ENCODE measurements at regions not wholly inside any gene's neighbourhood (a gene's known extent, or its start where the extent isn't known, plus 50 kb on each side); places are given as distances from the start of the nearest gene placed in this dataset.

DNA sequence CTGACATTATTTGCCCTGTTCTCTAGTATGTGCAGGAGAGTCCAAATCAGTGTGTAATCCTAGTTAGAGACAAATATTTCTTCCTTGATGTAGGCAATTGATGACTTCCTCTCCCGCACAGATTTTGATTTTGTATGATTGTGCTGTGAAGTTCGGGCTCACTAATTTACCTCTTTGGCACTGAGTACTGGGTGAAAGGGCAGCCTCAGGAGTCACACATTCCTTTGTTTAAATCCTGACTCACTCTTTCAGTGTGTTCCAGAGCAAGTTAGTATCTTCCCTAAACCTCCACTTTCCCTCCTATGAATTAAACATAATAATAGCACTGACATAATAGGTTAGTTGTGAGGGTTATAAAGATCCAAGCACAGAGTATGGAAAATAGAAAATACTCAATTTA is 269.7 kb downstream of the ISL1 start:
- DNase-seq (ENCODE audit: low spot score) = no peak
- WGBS = 79% methylated on average over 2 of the region's 2 CpGs
- Histone ChIP-seq H3K4me1 (replicated peaks) (no peaks in the 10 kb centered on the region), H3K27me3 (replicated peaks; ENCODE audit: insufficient read depth) (no peaks in the 10 kb centered on the region), H3K4me3 (no peak overlapping the region), H3K9me3 (no peaks in the 10 kb centered on the region), H3K27ac (no peak overlapping the region), H3K36me3 (no peaks in the 10 kb centered on the region)
- TF ChIP-seq POLR2A (IDR thresholded peaks at IDR 0.05) (no peak), POLR2AphosphoS5 (IDR thresholded peaks at IDR 0.05) (no peak)
- TF ChIP-seq, protein P1, sequence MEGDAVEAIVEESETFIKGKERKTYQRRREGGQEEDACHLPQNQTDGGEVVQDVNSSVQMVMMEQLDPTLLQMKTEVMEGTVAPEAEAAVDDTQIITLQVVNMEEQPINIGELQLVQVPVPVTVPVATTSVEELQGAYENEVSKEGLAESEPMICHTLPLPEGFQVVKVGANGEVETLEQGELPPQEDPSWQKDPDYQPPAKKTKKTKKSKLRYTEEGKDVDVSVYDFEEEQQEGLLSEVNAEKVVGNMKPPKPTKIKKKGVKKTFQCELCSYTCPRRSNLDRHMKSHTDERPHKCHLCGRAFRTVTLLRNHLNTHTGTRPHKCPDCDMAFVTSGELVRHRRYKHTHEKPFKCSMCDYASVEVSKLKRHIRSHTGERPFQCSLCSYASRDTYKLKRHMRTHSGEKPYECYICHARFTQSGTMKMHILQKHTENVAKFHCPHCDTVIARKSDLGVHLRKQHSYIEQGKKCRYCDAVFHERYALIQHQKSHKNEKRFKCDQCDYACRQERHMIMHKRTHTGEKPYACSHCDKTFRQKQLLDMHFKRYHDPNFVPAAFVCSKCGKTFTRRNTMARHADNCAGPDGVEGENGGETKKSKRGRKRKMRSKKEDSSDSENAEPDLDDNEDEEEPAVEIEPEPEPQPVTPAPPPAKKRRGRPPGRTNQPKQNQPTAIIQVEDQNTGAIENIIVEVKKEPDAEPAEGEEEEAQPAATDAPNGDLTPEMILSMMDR (IDR thresholded peaks at IDR 0.05) = no peak
- intact Hi-C loops (cut with DNase I) = no loop called here

DNA sequence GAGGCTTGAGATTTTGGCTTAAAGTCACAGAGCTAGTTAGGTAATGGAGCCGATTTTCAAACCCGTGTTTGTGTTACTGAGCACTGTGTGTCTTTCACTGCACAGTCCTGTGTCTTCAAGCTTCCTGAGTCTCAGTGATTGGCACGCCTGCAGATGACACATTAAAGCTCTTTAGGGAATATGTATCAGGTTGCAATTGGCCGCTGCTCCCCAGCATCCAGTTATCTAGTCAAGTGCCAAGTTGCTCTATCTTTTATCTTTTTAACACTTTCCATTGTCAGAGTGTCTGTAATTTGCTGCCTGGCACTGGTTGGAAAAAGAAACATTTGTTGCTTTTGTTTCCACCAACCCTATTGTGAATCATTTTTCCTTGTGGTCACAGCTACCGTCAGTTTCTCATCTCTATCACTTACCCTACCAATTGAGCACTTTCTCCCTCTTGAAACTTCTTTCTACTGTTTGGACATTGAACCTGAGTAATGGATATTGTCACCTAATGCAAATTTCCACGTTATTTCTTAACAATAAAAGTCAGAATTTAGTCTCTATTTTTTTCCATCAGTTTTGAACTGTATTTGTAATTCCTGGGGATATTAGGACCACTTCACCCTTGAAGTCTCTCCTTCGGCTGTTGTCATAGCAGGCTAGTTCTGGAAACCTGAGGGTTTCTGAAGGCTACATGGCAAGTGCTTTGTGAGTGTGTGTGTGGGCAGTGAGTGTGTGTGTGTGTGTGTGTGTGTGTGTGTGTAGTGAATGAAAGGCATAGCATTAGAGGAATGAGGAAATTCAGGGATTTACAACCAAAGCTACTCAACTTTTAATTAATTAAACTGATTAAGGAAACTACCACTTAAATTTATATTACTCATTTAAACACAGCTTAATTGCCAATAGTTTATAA is 274.3 kb downstream of the ISL1 start:
- no peak for TF ChIP-seq POLR2AphosphoS5 (IDR thresholded peaks at IDR 0.05)
- Histone ChIP-seq H3K27ac (no peak overlapping the region), H3K9me3 (no peaks in the 10 kb centered on the region), H3K36me3 (no peaks in the 10 kb centered on the region), H3K27me3 (replicated peaks; ENCODE audit: insufficient read depth) (no peaks in the 10 kb centered on the region), H3K4me3 (no peak overlapping the region), H3K4me1 (replicated peaks) (no peaks in the 10 kb centered on the region)
- no peak for DNase-seq (ENCODE audit: low spot score)
- 34% methylated on average over 7 of the region's 7 CpGs for WGBS
- intact Hi-C loops (cut with DNase I) = no loop called here

DNA sequence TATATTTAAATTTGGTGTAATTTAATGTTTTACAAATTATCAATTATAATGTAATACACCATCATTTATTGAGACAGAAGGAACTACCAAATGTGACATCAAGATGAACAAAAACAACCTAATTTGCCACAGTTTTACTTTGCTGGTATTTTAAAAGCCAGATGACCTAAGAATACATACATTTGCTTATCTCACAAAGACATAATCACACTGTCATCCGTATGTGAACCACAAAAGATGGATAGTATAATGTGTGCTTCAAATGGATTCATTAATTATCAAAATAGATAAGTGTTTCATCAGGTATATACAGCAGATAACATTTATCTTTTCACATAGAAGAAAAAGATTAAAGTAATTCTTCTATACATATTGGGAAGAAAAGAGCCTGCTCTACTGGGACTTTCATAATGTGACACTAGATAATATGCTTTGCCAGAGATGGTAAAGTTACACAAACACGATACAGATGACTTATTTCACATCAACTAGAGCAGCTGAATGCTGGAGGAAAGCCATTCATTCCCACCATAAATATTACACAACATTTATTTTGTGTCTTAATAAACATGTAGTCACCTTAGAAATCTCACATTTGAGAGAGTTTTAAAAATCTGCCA is 278.5 kb downstream of the ISL1 start:
- no peaks in the 10 kb centered on the region for H3K4me1 ChIP-seq (replicated peaks)
- WGBS = 72% methylated on average over 2 of the region's 2 CpGs
- H3K27me3 ChIP-seq (replicated peaks; ENCODE audit: insufficient read depth) = no peaks in the 10 kb centered on the region
- H3K27ac ChIP-seq = no peak overlapping the region
- no peaks in the 10 kb centered on the region for H3K36me3 ChIP-seq
- TF ChIP-seq, protein P1 (IDR thresholded peaks at IDR 0.05) = no peak
- TF ChIP-seq POLR2AphosphoS5 (IDR thresholded peaks at IDR 0.05) (no peak), POLR2A (IDR thresholded peaks at IDR 0.05) (no peak)
- no peak for DNase-seq (ENCODE audit: low spot score)
- intact Hi-C loops (cut with DNase I) = no loop called here
- no peak overlapping the region for H3K4me3 ChIP-seq
- H3K9me3 ChIP-seq = no peaks in the 10 kb centered on the region

DNA sequence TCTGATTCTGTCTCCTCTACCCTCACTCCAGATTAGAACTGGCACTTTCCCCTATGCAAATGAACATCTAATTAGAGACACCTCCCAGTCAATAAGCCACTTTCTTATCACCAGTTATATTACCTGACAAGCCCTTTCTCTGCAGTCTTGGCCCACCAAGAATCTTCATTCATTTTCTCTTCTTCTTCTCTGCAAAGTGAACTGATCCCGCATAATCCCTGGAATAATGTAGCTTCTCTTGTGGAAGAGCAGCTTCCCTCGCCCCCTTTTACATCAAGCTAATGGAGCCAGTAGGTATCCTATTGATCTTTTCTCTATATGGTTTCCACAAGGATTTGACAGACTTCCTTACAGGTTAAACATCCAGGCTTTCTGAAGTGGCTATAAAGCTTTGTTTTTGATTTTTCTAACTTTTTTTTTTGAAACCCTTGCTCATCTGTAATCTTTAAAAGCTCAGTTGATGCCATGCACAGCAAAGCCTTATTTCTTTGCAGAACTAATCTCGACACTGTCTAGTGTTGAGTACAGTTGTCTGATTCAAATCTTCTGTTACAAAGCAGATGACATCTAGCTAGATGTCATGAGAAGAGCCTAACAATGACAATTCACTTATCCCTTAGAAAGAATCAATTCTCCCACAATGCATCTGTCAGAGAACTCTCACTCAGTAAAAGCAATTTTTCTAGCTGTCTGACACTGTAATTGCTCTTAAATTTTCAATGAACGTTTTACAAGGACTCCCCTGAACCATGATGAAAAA is 281.4 kb downstream of the ISL1 start:
- 70% methylated on average over 4 of the region's 4 CpGs for WGBS
- Histone ChIP-seq H3K36me3 (no peaks in the 10 kb centered on the region), H3K27me3 (replicated peaks; ENCODE audit: insufficient read depth) (no peaks in the 10 kb centered on the region), H3K4me3 (no peak overlapping the region), H3K4me1 (replicated peaks) (no peaks in the 10 kb centered on the region), H3K9me3 (no peaks in the 10 kb centered on the region), H3K27ac (no peak overlapping the region)
- no peak for DNase-seq (ENCODE audit: low spot score)
- TF ChIP-seq POLR2AphosphoS5 (IDR thresholded peaks at IDR 0.05) (no peak), POLR2A (IDR thresholded peaks at IDR 0.05) (no peak)
- TF ChIP-seq, protein P1 (IDR thresholded peaks at IDR 0.05) = no peak
- intact Hi-C loops (cut with DNase I) = no loop called here

DNA sequence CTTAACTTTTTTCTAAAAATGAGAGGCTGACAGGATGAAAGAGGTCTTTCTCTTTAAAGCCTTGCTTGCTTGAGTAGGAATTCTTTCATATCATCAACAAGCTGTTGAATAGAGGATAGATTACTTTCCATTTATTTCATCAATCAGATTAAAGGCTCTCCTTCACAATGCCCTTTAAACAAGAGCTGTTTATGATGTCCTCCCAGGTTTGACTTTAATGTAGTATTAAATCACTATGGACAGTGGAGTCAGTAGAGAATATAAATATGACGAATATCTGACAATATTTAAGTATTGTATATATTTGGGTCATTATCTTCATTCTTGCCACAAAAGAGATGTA is 282.0 kb downstream of the ISL1 start:
- no peak for TF ChIP-seq POLR2A (IDR thresholded peaks at IDR 0.05)
- TF ChIP-seq, protein P1 (IDR thresholded peaks at IDR 0.05) = no peak
- no peak for TF ChIP-seq POLR2AphosphoS5 (IDR thresholded peaks at IDR 0.05)
- intact Hi-C loops (cut with DNase I) = no loop called here
- H3K27me3 ChIP-seq (replicated peaks; ENCODE audit: insufficient read depth) = no peaks in the 10 kb centered on the region
- no peaks in the 10 kb centered on the region for H3K4me1 ChIP-seq (replicated peaks)
- H3K4me3 ChIP-seq = no peak overlapping the region
- WGBS = 70% methylated on average over 1 of the region's 1 CpG
- H3K36me3 ChIP-seq = no peaks in the 10 kb centered on the region
- H3K27ac ChIP-seq = no peak overlapping the region
- no peak for DNase-seq (ENCODE audit: low spot score)
- no peaks in the 10 kb centered on the region for H3K9me3 ChIP-seq

All from prostate gland (tissue), 2 donors.